ENCODE measurements at regions not wholly inside any gene's neighbourhood (a gene's known extent, or its start where the extent isn't known, plus 50 kb on each side); places are given as distances from the start of the nearest gene placed in this dataset.
A peak's percentile ranks its signal among the peaks of the same experiment; 100 is the strongest.

- Histone ChIP-seq H3K36me3 (ENCODE audit: control insufficient read depth, insufficient read depth, low read length) (no peaks in the 10 kb centered on the region), H3K4me1 (no peaks in the 10 kb centered on the region; the same call in 1 of the 2 replicates), H3K4me3 (ENCODE audit: low read depth, low read length) (no peak overlapping the region), H3K9me3 (no peaks in the 10 kb centered on the region), H3K27me3 (replicated peaks; ENCODE audit: control insufficient read depth, insufficient read depth, low read length) (no peaks in the 10 kb centered on the region)
- no peaks in the 10 kb centered on the region for H3K36me3 Mint-ChIP-seq (ENCODE audit: insufficient read depth, unreplicated experiment)
- H3K27ac Mint-ChIP-seq (ENCODE audit: unreplicated experiment): no peak overlapping the region
- no TSS peak for BruUV-seq (replicated peaks)
- no peak for DNase-seq
- TF ChIP-seq CTCF (IDR thresholded peaks at IDR 0.05; ENCODE audit: insufficient read depth in 1 of 2, low read depth in 1 of 2, low read length in 1 of 2, severe bottlenecking in 1 of 2, unreplicated experiment in 1 of 2): no peak
- no peaks in the 10 kb centered on the region for H3K4me1 Mint-ChIP-seq (ENCODE audit: low read depth, unreplicated experiment)
- CTCF ChIA-PET: no interaction called here
- no peaks in the 10 kb centered on the region for H3K9me3 Mint-ChIP-seq (ENCODE audit: unreplicated experiment)
- POLR2A ChIA-PET: no interaction called here
- intact Hi-C loops (cut with micrococcal nuclease; ENCODE audit: unreplicated experiment): no loop called here
- no peaks in the 10 kb centered on the region for H3K27me3 Mint-ChIP-seq (ENCODE audit: insufficient read depth, unreplicated experiment)
- H3K4me3 Mint-ChIP-seq (ENCODE audit: unreplicated experiment): no peak overlapping the region
Measured at GRCh38 chr21:17674106-17674505, 61.4 kb upstream of the BTG3 start.

DNA sequence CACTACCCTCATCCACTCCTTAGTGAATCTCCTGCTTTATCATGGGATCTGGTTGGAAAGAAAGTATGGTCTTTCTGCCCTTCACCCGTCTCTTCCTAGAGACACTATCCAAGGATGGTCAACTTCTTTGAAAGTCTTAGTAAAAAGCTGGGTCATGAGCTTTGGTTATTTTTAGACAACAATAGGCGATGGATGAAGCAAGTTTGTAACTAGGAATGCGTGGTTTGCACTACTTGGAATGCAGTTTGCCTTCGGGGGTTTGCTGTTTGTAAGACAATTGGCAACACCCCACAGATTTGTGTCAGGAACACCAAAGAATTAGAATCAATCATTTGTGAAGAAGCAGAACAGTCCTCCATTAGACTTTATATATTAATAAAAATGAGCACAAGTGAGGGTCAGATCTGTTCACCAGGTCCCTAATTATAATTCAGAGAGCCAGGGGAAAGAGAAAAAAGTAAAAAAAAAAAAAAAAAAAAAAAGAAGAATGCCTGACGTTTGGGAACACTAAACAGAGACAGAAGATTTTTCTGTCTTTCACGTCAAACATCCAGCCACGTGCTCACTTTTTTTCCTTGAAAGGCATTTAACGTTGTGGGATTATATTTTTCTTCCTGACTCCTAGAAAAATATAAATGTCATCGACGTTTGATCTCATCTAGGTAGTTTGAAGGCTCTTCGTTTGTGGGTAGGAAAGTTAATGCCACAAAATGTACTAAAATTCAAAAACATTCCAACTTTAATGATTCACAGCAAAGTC, 60.7 kb upstream of the BTG3 start:
- no peaks in the 10 kb centered on the region; the same call in 1 of the 2 replicates for H3K4me1 ChIP-seq
- H3K9me3 ChIP-seq: no peaks in the 10 kb centered on the region
- no peaks in the 10 kb centered on the region for H3K36me3 ChIP-seq (ENCODE audit: control insufficient read depth, insufficient read depth, low read length)
- ChIA-PET CTCF (interaction anchor here (0.6 kb wide), 1 partner anchor 13 kb away, joined by 8 read pairs; no protein-coding TSS in a partner anchor), POLR2A (interaction anchor here (0.6 kb wide), 1 partner anchor 53 kb away, joined by 3 read pairs; no protein-coding TSS in a partner anchor)
- intact Hi-C loops (cut with micrococcal nuclease; ENCODE audit: unreplicated experiment): no loop called here
- DNase-seq: peak in 1 of 2 experiments; percentile 12
- Mint-ChIP-seq H3K27me3 (ENCODE audit: insufficient read depth, unreplicated experiment) (no peaks in the 10 kb centered on the region), H3K9me3 (ENCODE audit: unreplicated experiment) (no peaks in the 10 kb centered on the region), H3K4me1 (ENCODE audit: low read depth, unreplicated experiment) (no peaks in the 10 kb centered on the region), H3K4me3 (ENCODE audit: unreplicated experiment) (no peak overlapping the region), H3K27ac (ENCODE audit: unreplicated experiment) (peak overlapping the region; percentile 32), H3K36me3 (ENCODE audit: insufficient read depth, unreplicated experiment) (no peaks in the 10 kb centered on the region)
- no peak overlapping the region for H3K4me3 ChIP-seq (ENCODE audit: low read depth, low read length)
- no peaks in the 10 kb centered on the region for H3K27me3 ChIP-seq (replicated peaks; ENCODE audit: control insufficient read depth, insufficient read depth, low read length)
- no peak for TF ChIP-seq CTCF (IDR thresholded peaks at IDR 0.05; ENCODE audit: insufficient read depth in 1 of 2, low read depth in 1 of 2, low read length in 1 of 2, severe bottlenecking in 1 of 2, unreplicated experiment in 1 of 2)
- no TSS peak for BruUV-seq (replicated peaks)

GRCh38 chr21:17671733-17672132, 59.0 kb upstream of the BTG3 start:
- Histone ChIP-seq H3K36me3 (ENCODE audit: control insufficient read depth, insufficient read depth, low read length) (no peaks in the 10 kb centered on the region), H3K4me1 (no peaks in the 10 kb centered on the region; the same call in 1 of the 2 replicates), H3K4me3 (ENCODE audit: low read depth, low read length) (no peak overlapping the region), H3K9me3 (no peaks in the 10 kb centered on the region), H3K27me3 (replicated peaks; ENCODE audit: control insufficient read depth, insufficient read depth, low read length) (no peaks in the 10 kb centered on the region)
- H3K36me3 Mint-ChIP-seq (ENCODE audit: insufficient read depth, unreplicated experiment): no peaks in the 10 kb centered on the region
- H3K27me3 Mint-ChIP-seq (ENCODE audit: insufficient read depth, unreplicated experiment): no peaks in the 10 kb centered on the region
- H3K4me3 Mint-ChIP-seq (ENCODE audit: unreplicated experiment): no peak overlapping the region
- DNase-seq: no peak
- no peak for TF ChIP-seq CTCF (IDR thresholded peaks at IDR 0.05; ENCODE audit: insufficient read depth in 1 of 2, low read depth in 1 of 2, low read length in 1 of 2, severe bottlenecking in 1 of 2, unreplicated experiment in 1 of 2)
- CTCF ChIA-PET: no interaction called here
- no peaks in the 10 kb centered on the region for H3K4me1 Mint-ChIP-seq (ENCODE audit: low read depth, unreplicated experiment)
- no peak overlapping the region for H3K27ac Mint-ChIP-seq (ENCODE audit: unreplicated experiment)
- POLR2A ChIA-PET: no interaction called here
- BruUV-seq (replicated peaks): no TSS peak
- H3K9me3 Mint-ChIP-seq (ENCODE audit: unreplicated experiment): no peaks in the 10 kb centered on the region
- intact Hi-C loops (cut with micrococcal nuclease; ENCODE audit: unreplicated experiment): no loop called here
